ENCODE measurements at regions not wholly inside any gene's neighbourhood (a gene's known extent, or its start where the extent isn't known, plus 50 kb on each side); places are given as distances from the start of the nearest gene placed in this dataset.

DNA sequence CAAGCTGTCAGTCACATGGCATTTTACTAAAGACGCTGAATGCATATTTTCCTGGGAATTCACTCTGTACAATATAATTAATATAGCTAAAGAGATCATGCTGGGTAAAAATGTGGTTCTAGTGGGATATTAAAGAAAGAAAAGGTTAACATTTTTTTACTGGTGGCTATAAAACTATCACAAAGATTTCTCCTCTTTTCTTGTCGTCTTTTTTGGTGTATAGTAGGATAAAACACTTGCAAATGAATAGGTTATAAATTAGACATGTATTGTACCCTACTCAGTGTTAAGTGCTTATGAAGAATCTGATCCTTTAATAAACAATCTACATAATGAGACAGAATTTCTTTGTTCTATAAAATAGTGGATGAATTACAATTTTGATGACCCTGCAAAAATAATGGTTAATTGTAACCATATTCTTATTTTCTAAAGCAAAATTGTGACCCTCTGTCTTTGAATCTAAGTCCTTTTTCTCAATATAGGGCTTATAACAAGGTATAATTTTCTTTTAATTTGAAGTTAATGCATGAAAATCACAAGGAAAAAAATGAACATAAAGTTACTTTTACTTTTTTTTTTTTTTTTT is 1540.4 kb upstream of the GOT2 start:
- DNase-seq (no peak), ATAC-seq (ENCODE audit: low FRiP score in 2 of 2) (no peak)
- H3K27ac ChIP-seq = no peak overlapping the region
- H3K36me3 ChIP-seq = no peaks in the 10 kb centered on the region
- WGBS, 2 donors = 77 to 82% methylated on average over 2 of the region's 2 CpGs
- H3K4me1 ChIP-seq = no peaks in the 10 kb centered on the region
- no peaks in the 10 kb centered on the region for H3K9me3 ChIP-seq
- no peak overlapping the region for H3K4me3 ChIP-seq
- H3K27me3 ChIP-seq = no peaks in the 10 kb centered on the region
- TF ChIP-seq POLR2A (IDR thresholded peaks at IDR 0.05) (no peak), POLR2AphosphoS5 (IDR thresholded peaks at IDR 0.05) (no peak), CTCF (IDR thresholded peaks at IDR 0.05) (no peak)

- no peaks in the 10 kb centered on the region for H3K4me1 ChIP-seq
- DNase-seq (no peak), ATAC-seq (ENCODE audit: low FRiP score in 2 of 2) (no peak)
- H3K36me3 ChIP-seq = no peaks in the 10 kb centered on the region
- no peaks in the 10 kb centered on the region for H3K27me3 ChIP-seq
- no peak overlapping the region for H3K4me3 ChIP-seq
- TF ChIP-seq POLR2AphosphoS5 (IDR thresholded peaks at IDR 0.05) (no peak), CTCF (IDR thresholded peaks at IDR 0.05) (no peak), POLR2A (IDR thresholded peaks at IDR 0.05) (no peak), EP300 (IDR thresholded peaks at IDR 0.05) (no peak)
- H3K9me3 ChIP-seq = no peaks in the 10 kb centered on the region
- H3K27ac ChIP-seq = no peak overlapping the region
Measured at GRCh38 chr16:60271781-60272180, 1537.7 kb upstream of the GOT2 start.

GRCh38 chr16:60271025-60271771 is 1537.1 kb upstream of the GOT2 start:
- TF ChIP-seq EP300 (IDR thresholded peaks at IDR 0.05) (no peak), CTCF (IDR thresholded peaks at IDR 0.05) (no peak), POLR2A (IDR thresholded peaks at IDR 0.05) (no peak), POLR2AphosphoS5 (IDR thresholded peaks at IDR 0.05) (no peak)
- H3K36me3 ChIP-seq = no peaks in the 10 kb centered on the region
- H3K27ac ChIP-seq = no peak overlapping the region
- 44 to 53% methylated on average over 3 of the region's 3 CpGs for WGBS, 2 donors
- DNase-seq = no peak
- no peaks in the 10 kb centered on the region for H3K4me1 ChIP-seq
- no peaks in the 10 kb centered on the region for H3K9me3 ChIP-seq
- no peak for ATAC-seq (ENCODE audit: low FRiP score in 2 of 2)
- no peak overlapping the region for H3K4me3 ChIP-seq
- no peaks in the 10 kb centered on the region for H3K27me3 ChIP-seq

- H3K27ac ChIP-seq = no peak overlapping the region
- DNase-seq (no peak), ATAC-seq (ENCODE audit: low FRiP score in 2 of 2) (no peak)
- no peaks in the 10 kb centered on the region for H3K27me3 ChIP-seq
- no peak overlapping the region for H3K4me3 ChIP-seq
- no peak for TF ChIP-seq CTCF (IDR thresholded peaks at IDR 0.05)
- TF ChIP-seq POLR2A (IDR thresholded peaks at IDR 0.05) = no peak
- no peak for TF ChIP-seq EP300 (IDR thresholded peaks at IDR 0.05)
- TF ChIP-seq POLR2AphosphoS5 (IDR thresholded peaks at IDR 0.05) = no peak
- H3K4me1 ChIP-seq = no peaks in the 10 kb centered on the region
- WGBS, 2 donors = 59 to 64% methylated on average over 1 of the region's 1 CpG
- no peaks in the 10 kb centered on the region for H3K36me3 ChIP-seq
- no peaks in the 10 kb centered on the region for H3K9me3 ChIP-seq
Measured at GRCh38 chr16:60261425-60261824, 1527.3 kb upstream of the GOT2 start.

DNA sequence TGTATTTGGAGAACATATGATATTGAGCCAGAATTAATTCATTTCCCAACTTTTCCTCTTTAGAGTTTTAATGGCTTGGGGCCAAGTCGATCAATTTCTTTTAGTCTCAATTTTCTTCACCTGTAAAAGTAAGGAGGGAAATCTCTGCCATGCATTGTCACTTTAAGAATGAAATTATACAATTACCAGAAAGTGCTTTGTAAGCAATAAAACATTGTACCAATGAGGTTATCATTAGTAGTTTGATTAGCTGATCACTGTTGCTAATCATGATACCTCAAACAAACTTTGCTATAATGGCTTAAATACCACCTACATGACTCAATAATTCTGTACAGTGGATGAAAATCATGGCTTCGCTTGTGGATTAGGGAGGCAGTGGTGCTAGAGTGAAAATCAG is 1525.8 kb upstream of the GOT2 start:
- H3K27ac ChIP-seq = no peak overlapping the region
- WGBS, 2 donors = 89 to 90% methylated on average over 2 of the region's 2 CpGs
- DNase-seq (no peak), ATAC-seq (ENCODE audit: low FRiP score in 2 of 2) (no peak)
- no peaks in the 10 kb centered on the region for H3K27me3 ChIP-seq
- H3K9me3 ChIP-seq = no peaks in the 10 kb centered on the region
- TF ChIP-seq POLR2A (IDR thresholded peaks at IDR 0.05) = no peak
- TF ChIP-seq EP300 (IDR thresholded peaks at IDR 0.05) = no peak
- TF ChIP-seq POLR2AphosphoS5 (IDR thresholded peaks at IDR 0.05) = no peak
- TF ChIP-seq CTCF (IDR thresholded peaks at IDR 0.05) = no peak
- no peaks in the 10 kb centered on the region for H3K36me3 ChIP-seq
- H3K4me1 ChIP-seq = no peaks in the 10 kb centered on the region
- H3K4me3 ChIP-seq = no peak overlapping the region

Measured in upper lobe of left lung (tissue), 6 donors.